ENCODE measurements at regions not wholly inside any gene's neighbourhood (a gene's known extent, or its start where the extent isn't known, plus 50 kb on each side); places are given as distances from the start of the nearest gene placed in this dataset.

GRCh38 chr5:85670417-85670816, 947.3 kb upstream of the COX7C start:
- TF ChIP-seq CTCF (conservative IDR thresholded peaks at IDR 0.05; ENCODE audit: low read length) (no peak), EZH2phosphoT487 (IDR thresholded peaks at IDR 0.05; ENCODE audit: borderline replicate concordance) (no peak)
- H2AFZ ChIP-seq (ENCODE audit: low read length), result no peak overlapping the region
- no peaks in the 10 kb centered on the region for H3K36me3 ChIP-seq (ENCODE audit: insufficient read depth, low read length)
- H3K9me2 ChIP-seq (replicated peaks; ENCODE audit: low read depth, low read length), result no peaks in the 10 kb centered on the region
- H3K79me2 ChIP-seq (ENCODE audit: insufficient read depth, low read length), result no peaks in the 10 kb centered on the region
- no peak overlapping the region for H3K9ac ChIP-seq (ENCODE audit: low read depth, low read length, poor library complexity, severe bottlenecking)
- H3K9me3 ChIP-seq (ENCODE audit: insufficient read depth, low read depth, low read length), result no peaks in the 10 kb centered on the region
- H4K20me1 ChIP-seq (ENCODE audit: insufficient read depth, low read length, poor library complexity, severe bottlenecking), result no peaks in the 10 kb centered on the region
- H3K4me2 ChIP-seq (ENCODE audit: low read depth, low read length, poor library complexity, severe bottlenecking), result no peak overlapping the region
- H3K27me3 ChIP-seq (ENCODE audit: insufficient read depth, low read length, poor library complexity, severe bottlenecking), result no peaks in the 10 kb centered on the region
- H3K4me3 ChIP-seq (ENCODE audit: low read length, poor library complexity, severe bottlenecking), result no peak overlapping the region
- no peaks in the 10 kb centered on the region for H3K4me1 ChIP-seq (ENCODE audit: insufficient read depth, low read length, poor library complexity, severe bottlenecking)
- no peaks in the 10 kb centered on the region for H3F3A ChIP-seq (ENCODE audit: low read depth)

- H3K9me3 ChIP-seq (ENCODE audit: insufficient read depth, low read depth, low read length), result no peaks in the 10 kb centered on the region
- H3K36me3 ChIP-seq (ENCODE audit: insufficient read depth, low read length), result no peaks in the 10 kb centered on the region
- H2AFZ ChIP-seq (ENCODE audit: low read length), result no peak overlapping the region
- no peaks in the 10 kb centered on the region for H3K9me2 ChIP-seq (replicated peaks; ENCODE audit: low read depth, low read length)
- no peak overlapping the region for H3K4me3 ChIP-seq (ENCODE audit: low read length, poor library complexity, severe bottlenecking)
- no peaks in the 10 kb centered on the region for H3K79me2 ChIP-seq (ENCODE audit: insufficient read depth, low read length)
- H3K9ac ChIP-seq (ENCODE audit: low read depth, low read length, poor library complexity, severe bottlenecking), result no peak overlapping the region
- H3K27me3 ChIP-seq (ENCODE audit: insufficient read depth, low read length, poor library complexity, severe bottlenecking), result no peaks in the 10 kb centered on the region
- H3K4me1 ChIP-seq (ENCODE audit: insufficient read depth, low read length, poor library complexity, severe bottlenecking), result no peaks in the 10 kb centered on the region
- H3F3A ChIP-seq (ENCODE audit: low read depth), result no peaks in the 10 kb centered on the region
- H3K4me2 ChIP-seq (ENCODE audit: low read depth, low read length, poor library complexity, severe bottlenecking), result no peak overlapping the region
- H4K20me1 ChIP-seq (ENCODE audit: insufficient read depth, low read length, poor library complexity, severe bottlenecking), result no peaks in the 10 kb centered on the region
- no peak for TF ChIP-seq CTCF (conservative IDR thresholded peaks at IDR 0.05; ENCODE audit: low read length)
- TF ChIP-seq EZH2phosphoT487 (IDR thresholded peaks at IDR 0.05; ENCODE audit: borderline replicate concordance), result no peak
These were observed 946.3 kb upstream of the COX7C start for GRCh38 chr5:85671223-85671970.

GRCh38 chr5:85681871-85682270, 935.9 kb upstream of the COX7C start:
- Histone ChIP-seq H3K9ac (ENCODE audit: low read depth, low read length, poor library complexity, severe bottlenecking) (no peak overlapping the region), H3K4me2 (ENCODE audit: low read depth, low read length, poor library complexity, severe bottlenecking) (no peak overlapping the region), H3F3A (ENCODE audit: low read depth) (no peaks in the 10 kb centered on the region), H3K9me3 (ENCODE audit: insufficient read depth, low read depth, low read length) (no peaks in the 10 kb centered on the region), H3K79me2 (ENCODE audit: insufficient read depth, low read length) (no peaks in the 10 kb centered on the region), H3K36me3 (ENCODE audit: insufficient read depth, low read length) (no peaks in the 10 kb centered on the region), H3K9me2 (replicated peaks; ENCODE audit: low read depth, low read length) (no peaks in the 10 kb centered on the region), H3K27me3 (ENCODE audit: insufficient read depth, low read length, poor library complexity, severe bottlenecking) (no peaks in the 10 kb centered on the region), H3K4me3 (ENCODE audit: low read length, poor library complexity, severe bottlenecking) (no peak overlapping the region), H3K4me1 (ENCODE audit: insufficient read depth, low read length, poor library complexity, severe bottlenecking) (no peaks in the 10 kb centered on the region), H2AFZ (ENCODE audit: low read length) (no peak overlapping the region), H4K20me1 (ENCODE audit: insufficient read depth, low read length, poor library complexity, severe bottlenecking) (no peaks in the 10 kb centered on the region)
- TF ChIP-seq CTCF (conservative IDR thresholded peaks at IDR 0.05; ENCODE audit: low read length), result no peak
- no peak for TF ChIP-seq EZH2phosphoT487 (IDR thresholded peaks at IDR 0.05; ENCODE audit: borderline replicate concordance)

All from Loucy (cell line).